GM10248 (cell line): ENCODE measurements at regions not wholly inside any gene's neighbourhood (a gene's known extent, or its start where the extent isn't known, plus 50 kb on each side); places are given as distances from the start of the nearest gene placed in this dataset.

Source experiments
- CTCF ChIA-PET: fragments of 300-600 bp; sonication (Branson Sonifier 250); formaldehyde crosslinking; extraction: SDS; loops from one replicate; lab custom pipeline; 2021; ENCODE audit warnings: antibody characterized with exemption; lab: Yijun Ruan, JAX
- POLR2A ChIA-PET: fragments of 350-650 bp; sonication (Branson Sonifier 250); formaldehyde crosslinking; extraction: SDS; loops from one replicate; lab custom pipeline; 2020; ENCODE audit warnings: antibody characterized with exemption; lab: Yijun Ruan, JAX
- DNase-seq: peaks from one replicate; pipeline ENCODE4 v3.0.0; 2012; ENCODE audit errors: extremely low spot score
- TF ChIP-seq, protein P1 (sequence below): IDR thresholded peaks from 2 replicates; pipeline ENCODE4 v1.5.1; 2012; ENCODE audit warnings: mild to moderate bottlenecking, low read depth; ENCODE audit errors: extremely low read depth, missing control alignments, control extremely low read depth

DNA sequence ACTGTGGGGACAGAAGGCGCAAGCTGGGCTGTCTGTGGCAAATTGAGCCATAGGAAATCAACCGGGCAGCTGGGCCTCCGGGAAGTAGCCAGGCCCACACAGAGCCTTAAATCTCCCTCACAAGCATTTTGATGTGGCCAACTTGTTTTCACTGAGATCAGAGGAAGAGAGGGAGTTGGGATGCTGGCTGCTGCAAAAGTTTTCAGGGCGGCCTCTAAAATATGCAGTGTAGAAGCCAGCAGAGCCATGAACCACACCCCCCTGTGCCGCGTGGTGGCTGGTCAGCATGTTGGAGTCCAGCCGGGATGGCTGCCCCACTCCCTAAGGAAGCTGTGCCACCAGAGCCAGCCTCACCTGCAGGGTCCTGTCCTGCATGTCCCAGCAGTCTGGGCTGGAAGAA, 167.4 kb downstream of the CDC5L start:
- POLR2A ChIA-PET = no interaction called here
- DNase-seq = no peak
- CTCF ChIA-PET = no interaction called here
- TF ChIP-seq, protein P1, sequence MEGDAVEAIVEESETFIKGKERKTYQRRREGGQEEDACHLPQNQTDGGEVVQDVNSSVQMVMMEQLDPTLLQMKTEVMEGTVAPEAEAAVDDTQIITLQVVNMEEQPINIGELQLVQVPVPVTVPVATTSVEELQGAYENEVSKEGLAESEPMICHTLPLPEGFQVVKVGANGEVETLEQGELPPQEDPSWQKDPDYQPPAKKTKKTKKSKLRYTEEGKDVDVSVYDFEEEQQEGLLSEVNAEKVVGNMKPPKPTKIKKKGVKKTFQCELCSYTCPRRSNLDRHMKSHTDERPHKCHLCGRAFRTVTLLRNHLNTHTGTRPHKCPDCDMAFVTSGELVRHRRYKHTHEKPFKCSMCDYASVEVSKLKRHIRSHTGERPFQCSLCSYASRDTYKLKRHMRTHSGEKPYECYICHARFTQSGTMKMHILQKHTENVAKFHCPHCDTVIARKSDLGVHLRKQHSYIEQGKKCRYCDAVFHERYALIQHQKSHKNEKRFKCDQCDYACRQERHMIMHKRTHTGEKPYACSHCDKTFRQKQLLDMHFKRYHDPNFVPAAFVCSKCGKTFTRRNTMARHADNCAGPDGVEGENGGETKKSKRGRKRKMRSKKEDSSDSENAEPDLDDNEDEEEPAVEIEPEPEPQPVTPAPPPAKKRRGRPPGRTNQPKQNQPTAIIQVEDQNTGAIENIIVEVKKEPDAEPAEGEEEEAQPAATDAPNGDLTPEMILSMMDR = no peak

DNA sequence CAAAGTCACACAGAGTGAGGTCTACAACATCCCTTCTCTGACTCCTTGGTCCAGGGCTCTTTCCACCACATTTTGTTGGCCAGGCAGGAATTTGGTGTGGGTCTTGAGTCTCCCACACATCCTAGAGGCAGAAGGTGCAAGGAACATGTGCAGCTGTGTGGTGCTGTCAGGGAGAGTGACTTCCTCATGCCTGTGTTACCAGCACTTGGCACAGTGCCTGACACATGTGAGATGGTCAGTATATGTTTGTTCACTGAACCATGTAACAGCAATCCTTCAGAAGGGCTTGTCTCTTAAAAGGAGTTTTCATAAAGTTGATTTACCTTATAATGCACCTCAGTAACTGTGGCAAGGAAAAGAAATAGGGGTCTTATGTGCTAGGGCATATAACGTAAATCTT, 168.5 kb downstream of the CDC5L start:
- no peak for DNase-seq
- TF ChIP-seq, protein P1 = no peak
- CTCF ChIA-PET = no interaction called here
- POLR2A ChIA-PET = no interaction called here

DNA sequence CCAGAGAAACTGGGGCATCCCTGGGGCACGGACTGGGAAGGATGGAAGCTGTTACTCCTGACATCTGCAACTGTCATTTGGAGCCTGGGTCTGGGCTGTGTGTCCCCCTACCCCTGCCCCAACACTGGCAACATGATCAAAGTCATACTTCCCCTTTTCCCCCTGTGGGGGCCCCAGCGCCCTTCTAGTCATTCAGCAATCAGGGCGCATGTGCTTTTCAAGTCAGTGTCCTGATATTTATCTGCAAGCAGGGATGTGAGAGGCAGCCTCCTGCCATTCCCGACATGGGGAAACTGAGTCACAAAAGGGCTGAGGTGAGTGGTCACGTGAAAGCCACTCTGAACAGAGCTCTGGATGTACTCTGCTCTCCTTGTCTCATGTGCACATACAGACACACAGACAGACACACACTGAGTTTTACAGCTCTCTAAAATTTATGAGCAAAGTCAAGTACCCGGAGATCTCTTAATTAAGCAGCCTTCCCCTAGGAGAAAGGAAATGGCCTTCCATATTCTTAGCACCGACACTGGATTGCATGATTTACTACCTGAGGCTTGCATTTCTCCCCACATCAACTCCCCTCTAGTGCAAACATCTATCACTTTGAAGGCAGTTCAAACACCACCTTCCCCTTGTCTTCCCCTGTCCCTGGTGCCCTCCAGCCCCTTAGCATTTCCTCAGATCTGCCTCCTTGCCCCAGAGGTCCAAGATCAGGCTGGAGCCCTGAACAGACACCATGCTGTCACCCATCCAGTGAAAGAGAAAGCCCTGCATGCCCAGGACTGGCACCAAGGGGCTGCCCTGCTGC, 170.7 kb downstream of the CDC5L start:
- ChIA-PET CTCF (no interaction called here), POLR2A (no interaction called here)
- no peak for DNase-seq
- TF ChIP-seq, protein P1 = no peak

DNA sequence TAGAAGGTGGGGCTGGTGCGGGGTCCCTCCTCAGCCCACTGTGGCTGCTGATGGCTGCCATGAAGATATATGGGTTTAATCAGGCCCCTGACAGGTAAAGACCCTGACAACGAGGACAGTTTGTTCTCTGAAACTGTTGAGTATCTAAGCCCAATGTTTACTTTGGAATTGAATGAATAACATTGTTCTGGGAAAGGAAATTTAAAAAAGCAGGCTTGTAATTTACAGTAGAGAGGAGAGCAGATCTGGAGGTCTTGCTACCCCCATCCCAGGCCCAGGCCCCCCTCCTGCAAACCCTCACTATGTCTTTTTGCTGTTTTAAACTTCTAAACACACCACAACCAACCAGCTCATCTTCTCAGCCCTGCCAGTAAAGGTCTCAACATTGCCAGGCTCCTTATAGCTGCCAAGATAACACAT, 171.3 kb downstream of the CDC5L start:
- CTCF ChIA-PET = no interaction called here
- POLR2A ChIA-PET = no interaction called here

DNA sequence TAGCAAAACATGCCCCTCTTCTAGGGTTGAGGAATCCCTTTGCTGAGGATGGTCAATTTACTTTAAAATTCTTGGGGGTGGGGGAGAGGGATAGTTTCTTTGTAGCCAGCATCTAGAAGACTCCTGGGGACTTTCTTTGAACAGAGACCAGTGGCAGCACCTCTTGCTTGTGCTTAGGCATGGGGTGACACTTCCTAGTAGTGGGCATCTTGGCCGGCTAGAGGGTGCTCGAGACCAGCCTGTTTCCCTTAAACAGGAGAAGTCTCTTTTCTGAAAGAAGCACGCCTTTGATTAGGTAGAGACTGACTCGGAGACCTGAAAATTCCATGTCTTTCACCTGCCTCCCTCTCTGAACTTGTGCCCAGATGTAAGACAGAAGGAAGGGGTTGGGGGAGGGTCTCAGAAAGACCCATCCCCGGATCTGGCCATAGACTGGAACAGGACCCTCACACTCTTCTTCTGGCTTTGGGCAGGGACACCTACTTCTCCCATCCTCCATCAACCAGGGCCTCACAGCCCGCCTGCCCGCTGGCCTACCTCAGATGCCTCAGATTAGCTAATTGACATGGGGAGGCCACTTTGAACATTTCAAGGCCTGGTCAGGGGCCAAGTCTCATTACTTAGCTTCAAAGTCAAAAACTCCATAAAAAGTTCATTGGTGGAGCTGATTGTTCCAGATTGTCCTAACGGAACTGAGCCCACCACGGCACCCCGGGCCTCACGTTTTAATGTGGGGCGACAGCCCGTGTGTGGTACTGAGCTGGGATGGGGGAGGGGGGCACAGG, 172.2 kb downstream of the CDC5L start:
- TF ChIP-seq, protein P1 = no peak
- DNase-seq = no peak
- CTCF ChIA-PET = no interaction called here
- POLR2A ChIA-PET = no interaction called here

More for the DNA sequence above, 171.3 kb downstream of the CDC5L start:
- TF ChIP-seq, protein P1 = no peak
- DNase-seq = no peak

DNA sequence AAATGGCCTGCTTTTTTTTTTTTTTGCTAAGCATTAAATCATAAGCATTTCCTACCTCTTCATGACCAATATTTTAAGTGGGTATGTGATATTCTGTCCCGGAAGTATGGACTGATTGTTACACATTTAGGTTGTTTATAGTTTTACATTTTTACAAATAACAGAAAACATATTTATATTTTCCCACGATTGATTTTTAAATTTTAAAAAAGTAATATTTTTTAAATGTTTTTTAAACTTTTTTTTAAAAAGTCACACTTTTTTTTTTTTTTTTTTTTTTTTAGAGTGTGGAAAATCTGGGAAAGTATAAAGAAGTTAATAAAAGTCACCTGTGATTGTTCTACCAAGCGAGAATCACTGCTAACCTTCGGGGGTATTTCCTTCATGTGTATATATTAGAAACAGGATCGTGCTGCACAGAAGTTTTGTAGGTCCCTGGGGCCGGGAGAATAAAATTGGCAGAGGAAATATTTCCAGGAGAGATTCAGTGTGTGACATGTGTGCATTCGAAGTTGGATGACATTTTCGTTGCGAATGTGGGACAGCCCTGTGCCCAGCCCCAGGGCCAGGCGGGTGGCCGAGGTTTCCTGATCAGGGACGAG, 173.1 kb downstream of the CDC5L start:
- CTCF ChIA-PET = no interaction called here
- TF ChIP-seq, protein P1 = no peak
- POLR2A ChIA-PET = no interaction called here
- no peak for DNase-seq
